ENCODE measurements at regions not wholly inside any gene's neighbourhood (a gene's known extent, or its start where the extent isn't known, plus 50 kb on each side); places are given as distances from the start of the nearest gene placed in this dataset.
"Not testable (repeated sequence)": the region's sequence is repeated elsewhere in the genome, so short reads cannot be mapped to it uniquely, and the experiment has no call there.

DNA sequence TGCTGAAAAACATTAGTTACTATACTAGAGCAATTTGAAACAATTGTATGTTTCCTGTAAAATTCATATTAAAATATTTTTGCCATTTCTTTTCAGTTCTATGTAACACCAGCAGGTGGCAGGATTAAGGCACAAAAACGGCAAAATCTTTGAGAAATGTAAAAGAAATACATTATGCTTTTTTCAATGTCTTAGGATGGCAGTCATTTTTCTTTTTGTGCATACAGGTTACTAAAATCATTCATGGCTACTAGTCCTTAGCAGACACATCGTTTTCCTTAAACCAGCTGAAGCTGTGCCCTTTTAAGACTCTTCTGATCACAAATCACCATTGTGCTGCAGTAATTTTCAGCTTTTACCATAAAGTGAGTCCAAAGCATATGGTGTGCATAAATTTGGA, 800.7 kb upstream of the SLITRK5 start:
- no peak for DNase-seq

- DNase-seq = no peak
These were observed 793.7 kb upstream of the SLITRK5 start for GRCh38 chr13:86877441-86877840.

DNA sequence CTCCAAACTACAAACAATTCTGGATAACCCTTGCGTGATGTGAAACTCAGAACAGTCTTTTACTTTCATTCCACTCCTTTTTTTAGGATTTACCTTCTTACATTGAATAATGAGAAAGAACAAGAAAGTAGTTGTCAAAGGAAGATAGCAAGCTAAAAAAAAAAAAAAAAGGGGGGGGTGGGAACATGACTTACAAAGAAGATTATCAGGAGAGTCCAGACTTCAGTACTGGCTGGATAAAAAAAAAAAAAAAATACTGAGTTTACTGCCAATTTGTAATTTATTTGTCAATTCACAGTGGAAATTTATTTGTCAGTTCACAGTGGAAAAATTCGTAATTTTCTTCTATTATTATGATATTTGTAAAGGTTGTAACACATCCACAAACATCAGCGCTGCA, 792.4 kb upstream of the SLITRK5 start:
- DNase-seq = no peak

DNA sequence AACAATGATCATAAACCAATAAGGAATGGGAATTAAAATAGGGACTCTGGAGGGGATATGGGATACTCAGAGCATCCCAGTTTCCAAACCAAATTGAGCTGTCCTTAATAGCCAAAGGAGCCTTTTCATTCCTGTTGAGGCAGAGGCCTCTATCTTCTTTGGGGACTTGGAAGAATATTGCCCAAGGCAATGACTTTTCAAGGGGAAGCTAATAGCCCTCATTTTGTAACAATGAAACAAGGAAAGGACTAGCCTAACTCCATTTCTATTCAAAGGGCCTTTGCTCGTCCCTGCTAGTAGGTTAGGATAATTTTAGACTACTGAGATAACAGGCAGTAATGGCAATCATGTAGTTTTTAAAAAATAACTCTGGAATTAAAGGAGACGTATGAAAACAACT, 789.8 kb upstream of the SLITRK5 start:
- no peak for DNase-seq

GRCh38 chr13:86882107-86882506, 789.1 kb upstream of the SLITRK5 start:
- DNase-seq = no peak

DNA sequence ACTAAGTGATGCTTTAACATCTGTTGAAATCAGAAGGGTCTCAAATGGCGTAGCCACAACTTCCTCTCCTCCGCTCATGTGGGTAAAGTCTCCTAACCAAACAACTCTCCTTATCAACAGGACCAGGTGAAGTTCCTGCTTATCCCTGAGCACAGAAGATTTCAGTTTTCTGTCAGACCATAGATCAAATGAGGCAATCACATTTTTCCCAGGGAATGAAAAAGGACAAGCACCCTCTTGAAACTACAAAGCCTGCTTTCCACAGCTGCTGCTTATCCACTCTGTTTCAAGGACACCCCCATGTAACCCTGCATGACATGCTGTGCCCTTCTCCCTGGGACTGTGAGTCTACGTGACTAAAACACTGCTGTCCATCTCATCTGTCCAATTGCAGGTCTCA, 788.3 kb upstream of the SLITRK5 start:
- DNase-seq = no peak

GRCh38 chr13:86892330-86892729, 778.8 kb upstream of the SLITRK5 start:
- no peak for DNase-seq

DNA sequence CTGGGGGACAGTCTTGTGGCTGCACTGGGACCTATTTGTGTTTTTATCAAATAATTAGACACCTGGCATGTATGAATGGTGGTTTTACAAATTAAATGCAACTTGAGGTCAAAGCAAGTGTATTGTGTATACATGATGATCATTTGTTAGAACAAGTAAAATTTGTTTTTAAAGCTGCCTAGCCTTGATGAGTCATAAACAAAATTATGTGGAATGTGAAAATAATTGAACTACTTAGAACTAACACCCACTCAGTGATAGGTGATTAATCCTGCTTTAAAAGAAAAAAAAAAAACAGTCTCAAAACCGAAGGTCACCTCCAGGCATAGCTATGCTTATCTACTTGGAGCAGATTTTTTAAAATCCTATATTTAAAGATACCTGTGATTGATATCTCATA, 770.3 kb upstream of the SLITRK5 start:
- no peak for DNase-seq

DNA sequence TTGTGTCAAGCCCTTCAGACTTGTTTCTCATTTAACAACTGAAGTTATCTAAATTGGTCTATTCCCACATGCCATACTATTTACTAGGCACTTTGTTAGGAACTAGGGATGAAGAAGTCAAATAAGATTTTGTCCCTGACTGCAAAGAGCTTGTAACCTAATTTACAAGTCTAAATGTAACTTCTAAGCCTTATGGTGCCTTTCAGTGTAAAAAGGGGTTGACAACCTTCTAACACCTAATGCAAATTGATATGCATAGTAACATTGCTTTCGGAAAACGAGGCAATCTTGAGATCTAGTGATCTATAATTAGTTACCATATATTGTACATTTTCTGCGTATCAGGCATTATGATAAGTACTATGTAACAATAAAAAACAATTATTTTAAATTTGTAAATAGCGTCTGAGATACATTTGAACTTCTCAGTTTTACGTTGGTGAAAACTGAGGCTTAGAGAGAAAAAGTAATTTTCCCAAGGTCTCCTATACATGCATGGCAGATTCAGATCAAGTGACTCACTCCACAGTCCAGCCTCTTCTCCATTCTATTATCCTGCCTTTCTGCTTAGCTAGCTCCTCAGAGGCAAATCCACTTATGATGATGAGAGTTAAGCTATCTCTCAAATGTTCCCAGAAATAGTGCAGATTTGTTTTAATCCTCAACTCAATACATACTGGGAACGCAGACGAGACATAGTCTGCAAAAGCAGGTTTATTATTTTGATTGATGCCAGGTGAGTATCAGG, 764.9 kb upstream of the SLITRK5 start:
- DNase-seq = no peak

DNA sequence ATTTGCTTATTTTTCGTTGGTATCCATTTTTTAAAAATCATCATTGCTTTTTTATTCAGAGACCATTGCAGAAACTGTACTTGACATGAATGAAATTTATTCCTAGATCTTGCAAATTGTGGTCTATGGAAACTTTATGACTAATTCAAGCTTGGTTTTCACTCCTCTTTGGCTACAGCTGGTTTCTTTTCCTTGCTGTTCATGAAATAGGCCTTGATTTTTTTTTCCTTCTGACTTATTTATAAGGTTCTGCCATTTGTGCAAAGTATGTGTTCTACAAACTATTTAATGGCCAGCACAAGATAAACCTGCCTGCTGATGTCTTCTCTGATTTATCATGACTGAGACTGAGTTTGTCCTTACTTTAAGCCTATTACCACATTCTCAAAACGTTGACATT, 764.0 kb upstream of the SLITRK5 start:
- DNase-seq = no peak

DNA sequence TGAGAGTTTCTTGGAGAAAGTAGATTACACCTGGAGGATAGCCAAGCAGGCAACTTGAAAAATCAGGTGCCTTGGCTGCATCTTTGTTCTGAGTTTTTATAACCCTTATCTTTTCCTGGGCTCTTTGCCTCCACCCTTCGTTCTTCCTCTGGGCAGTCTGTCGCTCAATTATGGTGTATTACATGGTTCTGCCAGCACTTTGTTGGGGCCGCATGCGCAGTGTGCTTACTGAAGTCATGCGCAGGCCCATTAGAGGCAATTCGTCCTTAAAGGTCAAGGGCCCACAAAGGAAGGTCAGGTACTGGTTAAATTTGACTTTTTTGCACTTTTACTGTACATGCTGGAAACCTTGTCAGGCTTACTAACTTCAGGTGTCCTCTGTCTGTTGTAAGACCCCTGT, 761.9 kb upstream of the SLITRK5 start:
- DNase-seq = no peak

DNA sequence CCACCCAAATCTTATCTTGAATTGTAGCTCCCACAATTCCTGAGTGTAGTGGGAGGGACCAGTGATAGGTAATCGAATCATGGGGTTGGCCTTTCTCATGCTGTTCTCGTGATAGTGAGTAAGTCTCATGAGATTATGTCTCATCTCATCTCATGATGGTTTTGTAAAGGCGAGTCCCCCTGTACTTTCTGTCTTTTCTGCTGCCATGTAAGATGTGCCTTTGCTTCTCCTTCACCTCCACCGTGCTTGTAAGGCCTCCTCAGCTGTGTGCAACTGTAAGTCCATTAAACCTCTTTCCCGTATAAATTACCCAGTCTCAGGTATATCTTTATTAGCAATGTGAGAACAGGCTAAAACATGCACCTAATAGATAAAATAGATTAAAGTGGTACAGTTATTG, 756.4 kb upstream of the SLITRK5 start:
- DNase-seq = no peak

GRCh38 chr13:86917438-86917837, 753.7 kb upstream of the SLITRK5 start:
- not testable (repeated sequence) for DNase-seq

DNA sequence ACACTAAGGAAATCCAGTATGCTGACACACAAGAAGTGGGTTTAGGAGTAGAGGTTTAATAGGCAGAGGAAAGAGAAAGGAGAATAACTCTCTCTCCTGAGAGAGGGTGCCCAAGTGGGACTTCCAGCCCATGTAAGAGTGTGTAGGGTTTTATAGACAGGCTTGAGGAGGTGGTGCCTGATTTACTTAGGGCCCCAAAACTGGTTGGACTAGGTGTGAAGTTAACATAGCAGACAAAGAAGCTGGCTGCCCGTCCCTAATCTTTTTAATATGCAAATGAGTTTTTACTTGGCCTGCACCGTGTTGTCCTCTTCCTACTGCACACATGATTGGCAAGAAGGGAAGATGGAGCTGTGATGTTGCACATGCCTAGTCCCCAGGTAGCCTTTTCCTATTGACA, 752.5 kb upstream of the SLITRK5 start:
- DNase-seq = no peak

DNA sequence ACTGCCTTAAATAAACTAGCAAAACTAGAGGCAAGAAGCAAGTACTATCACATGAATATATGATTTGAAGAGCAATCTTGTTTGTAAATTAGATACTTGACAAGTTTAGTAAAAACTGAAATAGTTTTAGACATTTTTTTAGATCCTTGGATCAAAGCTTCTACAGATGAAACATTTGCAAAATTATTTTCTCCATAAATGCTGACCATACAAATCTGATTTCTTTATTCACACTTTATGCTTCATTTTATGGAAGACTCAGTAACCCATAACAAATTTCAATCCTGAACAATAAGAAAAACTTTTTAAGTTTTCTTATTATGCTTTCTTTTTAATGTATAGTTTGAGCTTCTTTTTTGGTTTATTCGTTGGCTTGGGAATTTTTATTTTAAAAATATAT, 750.2 kb upstream of the SLITRK5 start:
- DNase-seq = no peak

- DNase-seq = no peak
These were observed 748.2 kb upstream of the SLITRK5 start for GRCh38 chr13:86922936-86923335.

DNA sequence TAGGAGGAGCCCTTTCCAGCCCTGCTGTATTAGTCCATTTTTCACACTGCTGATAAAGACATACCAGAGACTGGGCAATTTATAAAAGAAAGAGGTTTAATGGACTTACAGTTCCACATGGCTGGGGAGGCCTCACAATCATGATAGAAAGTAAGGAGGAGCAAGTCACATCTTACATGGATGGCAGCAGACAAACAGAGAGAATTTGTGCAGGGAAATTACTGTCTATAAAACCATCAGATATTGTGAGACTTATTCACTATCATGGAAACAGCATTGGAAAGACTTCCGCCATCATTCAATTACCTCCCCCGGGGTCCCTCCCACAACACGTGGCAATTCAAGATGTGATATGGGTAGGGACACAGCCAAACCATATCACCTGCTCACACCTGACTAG, 744.3 kb upstream of the SLITRK5 start:
- DNase-seq = not testable (repeated sequence)

DNA sequence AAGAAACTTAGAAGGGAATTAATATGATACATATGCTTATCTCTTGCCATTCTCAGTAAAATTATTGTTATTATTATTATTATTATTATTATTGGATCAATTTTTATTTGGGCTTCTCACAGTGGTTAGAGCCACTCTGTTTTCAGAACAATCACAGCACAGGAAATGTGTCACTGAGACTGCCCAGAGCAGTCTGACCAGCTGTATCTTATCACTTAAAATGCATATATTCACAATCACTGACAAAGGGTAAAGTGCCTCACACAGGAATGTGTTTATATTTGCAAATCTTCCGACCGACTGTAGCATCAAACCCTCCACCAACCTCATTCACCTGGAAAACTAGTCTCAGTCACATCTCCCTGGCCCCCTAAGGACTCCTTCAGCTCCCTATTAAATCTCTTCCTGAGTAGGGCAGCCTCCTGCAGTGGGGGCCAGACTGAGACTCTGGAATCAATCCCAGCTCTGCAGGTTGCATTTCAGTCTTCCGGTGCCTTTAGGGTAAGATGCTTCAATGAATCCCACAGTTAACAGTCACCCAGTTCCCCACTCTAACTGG, 738.3 kb upstream of the SLITRK5 start:
- DNase-seq = no peak

- DNase-seq = no peak
These were observed 737.5 kb upstream of the SLITRK5 start for GRCh38 chr13:86933676-86934075.

GRCh38 chr13:86937316-86937715, 733.9 kb upstream of the SLITRK5 start:
- DNase-seq = no peak

- DNase-seq = no peak
These were observed 725.6 kb upstream of the SLITRK5 start for GRCh38 chr13:86945584-86945983.

DNA sequence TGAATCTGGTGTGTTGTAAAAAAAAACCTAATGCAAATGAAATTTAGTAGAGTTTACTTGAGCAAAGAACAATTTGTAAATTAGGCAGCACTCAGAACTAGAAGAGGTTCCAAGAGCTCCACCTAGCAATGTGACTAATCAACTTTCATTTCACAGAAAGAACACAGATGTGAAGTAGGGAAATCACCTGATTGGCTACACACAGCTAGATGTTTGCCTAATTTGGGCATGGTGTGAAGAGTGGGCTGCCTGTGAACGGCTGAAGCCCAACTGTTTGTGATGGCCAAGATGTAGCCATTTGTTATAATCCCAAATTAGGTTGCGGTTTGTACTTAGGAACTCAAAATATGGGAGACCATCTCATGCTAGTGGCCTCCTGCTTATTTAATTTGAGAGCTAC, 724.4 kb upstream of the SLITRK5 start:
- DNase-seq = no peak

- DNase-seq = no peak
These were observed 716.8 kb upstream of the SLITRK5 start for GRCh38 chr13:86954341-86954740.

DNA sequence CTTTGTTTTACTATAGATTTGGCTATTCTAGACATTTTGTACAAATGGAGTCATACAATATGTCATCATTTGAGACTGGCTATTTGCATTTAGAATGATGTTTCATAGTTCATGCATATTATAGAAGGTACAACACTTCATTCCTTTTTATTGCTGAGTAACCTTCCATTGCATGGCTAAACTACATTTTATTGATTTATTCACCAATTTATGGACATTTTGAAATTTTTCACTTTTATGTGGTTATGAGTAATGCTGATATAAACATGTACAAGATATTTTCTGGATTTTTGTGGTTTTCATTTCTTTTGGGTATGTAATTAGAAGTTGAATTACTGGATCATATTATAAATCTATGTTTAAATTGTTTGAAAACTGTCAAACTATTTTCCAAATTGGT, 710.3 kb upstream of the SLITRK5 start:
- DNase-seq = no peak
